Fibroblast of mammary gland (primary cell): ENCODE measurements at regions not wholly inside any gene's neighbourhood (a gene's known extent, or its start where the extent isn't known, plus 50 kb on each side); places are given as distances from the start of the nearest gene placed in this dataset.

Source experiments
- DNase-seq: peaks from one replicate; pipeline ENCODE4 v3.0.0-alpha.2; 2010; ENCODE audit warnings: low read depth
- H3K4me3 ChIP-seq: 2 replicates; pipeline ENCODE4 v1.5.1; 2011; ENCODE audit warnings: low read depth, mild to moderate bottlenecking, low read length, moderate library complexity; ENCODE audit not compliant: control insufficient read depth
- CTCF ChIP-seq: conservative IDR thresholded peaks from 2 replicates; pipeline ENCODE4 v1.5.1; 2011; ENCODE audit warnings: low read depth, low read length, inconsistent platforms; ENCODE audit not compliant: control insufficient read depth, insufficient read depth

- DNase-seq = peak; percentile 1
- TF ChIP-seq CTCF = no peak
- H3K4me3 ChIP-seq = no peak overlapping the region
Measured at GRCh38 chr3:34947834-34948233, 691.5 kb upstream of the ARPP21 start.

GRCh38 chr3:34948517-34948916 is 690.8 kb upstream of the ARPP21 start:
- no peak overlapping the region for H3K4me3 ChIP-seq
- no peak for DNase-seq
- no peak for TF ChIP-seq CTCF

- TF ChIP-seq CTCF = no peak
- DNase-seq = no peak
- H3K4me3 ChIP-seq = no peak overlapping the region
Measured at GRCh38 chr3:34955680-34956079, 683.6 kb upstream of the ARPP21 start.

GRCh38 chr3:34956511-34956910 is 682.8 kb upstream of the ARPP21 start:
- no peak for TF ChIP-seq CTCF
- no peak overlapping the region for H3K4me3 ChIP-seq
- DNase-seq = no peak

GRCh38 chr3:34957677-34958076 is 681.6 kb upstream of the ARPP21 start:
- DNase-seq = no peak

GRCh38 chr3:34969513-34969912 is 669.8 kb upstream of the ARPP21 start:
- TF ChIP-seq CTCF = no peak
- no peak overlapping the region for H3K4me3 ChIP-seq
- no peak for DNase-seq

More at GRCh38 chr3:34957677-34958076, 681.6 kb upstream of the ARPP21 start:
- H3K4me3 ChIP-seq = no peak overlapping the region
- no peak for TF ChIP-seq CTCF

- H3K4me3 ChIP-seq = no peak overlapping the region
- no peak for TF ChIP-seq CTCF
- DNase-seq = no peak
Measured at GRCh38 chr3:34972481-34972880, 666.8 kb upstream of the ARPP21 start.
